T-cell (primary cell): ENCODE measurements at regions not wholly inside any gene's neighbourhood (a gene's known extent, or its start where the extent isn't known, plus 50 kb on each side); places are given as distances from the start of the nearest gene placed in this dataset.
A peak's percentile ranks its signal among the peaks of the same experiment; 100 is the strongest.

ENCODE experiments used
- ATAC-seq, 4 experiments: fragments of 200-7000 bp in 3 of 4; fragments of 150-1000 bp in 1 of 4; cut with Tn5 transposase; replicated peaks in 1 of 4; 1 replicate in 3 of 4; 2 replicates in 1 of 4; pipeline ENCODE4 v1.10.0; 2021; ENCODE audit warnings: moderate library complexity in 3 of 4, mild to moderate bottlenecking in 2 of 4, moderate number of reproducible peaks in 1 of 4
- CTCF ChIA-PET, 2 donors: fragments of 300-600 bp; sonication (Branson Sonifier 250); formaldehyde crosslinking; loops; one replicate each; lab custom pipeline; 2022; ENCODE audit warnings: antibody characterized with exemption in 2 of 2; lab: Charles Lee
- POLR2A ChIA-PET, 2 donors: fragments of 300-600 bp; sonication (Branson Sonifier 250); formaldehyde crosslinking; loops; one replicate each; lab custom pipeline; 2022; ENCODE audit warnings: antibody characterized with exemption in 2 of 2; lab: Charles Lee
- DNase-seq, 35 experiments: peaks; one replicate each; pipeline versions ENCODE4 v3.0.0 to v3.0.0-alpha.2; 2013 to 2023
- H3K27ac ChIP-seq: one replicate; pipeline ENCODE4 v1.5.1; 2013; ENCODE audit warnings: low read length
- H3K27me3 ChIP-seq, 2 experiments: replicated peaks in 1 of 2; 1 replicate in 1 of 2; 2 replicates in 1 of 2; pipeline versions ENCODE4 v1.6.1 to v1.7.0; 2013; ENCODE audit warnings: low read length in 1 of 2, mixed read lengths in 1 of 2; ENCODE audit not compliant: control insufficient read depth in 2 of 2, insufficient read depth in 2 of 2; ENCODE audit errors: extremely low read depth in 1 of 2
- H3K36me3 ChIP-seq, 2 donors: 1 replicate in 1 of 2; 2 replicates in 1 of 2; pipeline versions ENCODE4 v1.6.1 to v1.7.0; 2013; ENCODE audit warnings: low read length in 1 of 2; ENCODE audit not compliant: control insufficient read depth in 2 of 2, insufficient read depth in 1 of 2; ENCODE audit errors: extremely low read depth in 1 of 2
- H3K4me1 ChIP-seq, 2 experiments: 1 replicate in 1 of 2; 2 replicates in 1 of 2; pipeline versions ENCODE4 v1.6.1 to v1.7.0; 2013; ENCODE audit warnings: low read length in 2 of 2, mixed read lengths in 1 of 2; ENCODE audit not compliant: insufficient read depth in 2 of 2, control insufficient read depth in 1 of 2; ENCODE audit errors: extremely low read depth in 1 of 2
- H3K4me3 ChIP-seq, 2 donors: 1 replicate in 1 of 2; 2 replicates in 1 of 2; pipeline versions ENCODE4 v1.5.1 to v1.7.0; 2013; ENCODE audit warnings: mild to moderate bottlenecking in 2 of 2, low read length in 1 of 2, moderate library complexity in 1 of 2; ENCODE audit not compliant: control insufficient read depth in 1 of 2; ENCODE audit errors: extremely low read depth in 1 of 2
- H3K9me3 ChIP-seq: 2 replicates; pipeline ENCODE4 v1.7.0; 2013
- H3K27ac Mint-ChIP-seq, 2 donors: one replicate each; pipeline ENCODE4 v1.8.0; 2020 to 2021; ENCODE audit warnings: mild to moderate bottlenecking in 2 of 2, mixed read lengths in 2 of 2
- H3K27me3 Mint-ChIP-seq, 2 donors: one replicate each; pipeline ENCODE4 v1.8.0; 2021 to 2022; ENCODE audit warnings: mixed read lengths in 2 of 2
- H3K36me3 Mint-ChIP-seq: one replicate; pipeline ENCODE4 v1.8.0; 2021; ENCODE audit warnings: mixed read lengths
- H3K4me1 Mint-ChIP-seq, 3 donors: one replicate each; pipeline ENCODE4 v1.8.0; 2020 to 2022; ENCODE audit warnings: mixed read lengths in 3 of 3, mild to moderate bottlenecking in 1 of 3
- H3K4me3 Mint-ChIP-seq, 3 donors: one replicate each; pipeline ENCODE4 v1.8.0; 2020 to 2022; ENCODE audit warnings: mild to moderate bottlenecking in 3 of 3, mixed read lengths in 3 of 3, moderate library complexity in 3 of 3
- H3K9me3 Mint-ChIP-seq, 3 donors: one replicate each; pipeline ENCODE4 v1.8.0; 2020 to 2022; ENCODE audit warnings: mixed read lengths in 3 of 3
- WGBS: methylation state at CpG from one replicate; pipeline ENCODE4 v1.1.5; 2013; ENCODE audit warnings: missing lambda C conversion rate; ENCODE audit not compliant: insufficient coverage; 5-methylcytosine and 5-hydroxymethylcytosine counted together

DNA sequence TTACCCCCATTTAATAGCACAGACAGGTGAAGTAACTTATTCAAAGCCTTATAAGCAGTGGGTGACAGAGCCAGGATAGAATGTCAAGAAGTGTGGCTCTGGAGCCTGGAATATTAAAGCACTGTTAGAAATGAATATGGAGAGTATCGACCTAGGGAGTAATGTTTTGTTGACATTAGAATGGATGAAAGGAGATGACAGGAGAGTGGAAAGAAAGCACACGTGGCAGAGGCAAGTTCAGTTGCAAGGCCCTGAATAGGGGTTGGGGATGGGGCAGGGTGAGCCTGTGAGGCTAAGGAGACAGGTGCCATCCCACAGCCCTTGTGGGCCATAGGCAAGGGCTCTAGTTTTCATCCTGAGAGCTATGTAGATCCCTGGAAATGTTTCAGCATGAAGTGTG is 125.5 kb upstream of the PLXNA2 start:
- H3K4me1 Mint-ChIP-seq = no peaks in the 10 kb centered on the region

DNA sequence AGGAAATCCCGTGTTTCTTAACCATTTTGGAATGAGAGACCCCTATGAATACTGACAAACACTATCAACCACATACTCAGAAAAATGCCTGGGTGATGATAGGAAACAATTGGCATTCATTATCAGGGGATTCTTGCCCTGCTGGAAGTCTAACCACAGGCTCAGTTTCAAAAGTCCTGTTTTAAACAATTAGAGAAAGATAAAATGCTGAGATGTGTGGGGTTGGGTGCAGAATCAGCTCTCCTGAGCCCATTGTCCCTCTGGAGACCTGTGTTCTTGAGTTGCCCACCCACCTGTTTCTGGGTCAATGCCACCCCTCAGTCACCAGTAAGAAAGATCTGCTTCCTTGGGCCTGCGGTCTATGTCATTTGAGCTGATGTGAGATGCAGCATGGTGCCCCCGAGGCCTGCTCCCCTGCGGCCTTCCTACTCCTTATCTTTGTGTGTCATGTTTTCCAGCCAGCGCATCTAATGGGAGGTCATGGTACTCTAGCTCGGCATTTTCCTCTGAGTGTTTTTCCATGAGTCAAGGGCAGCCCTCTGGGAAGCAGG is 130.3 kb upstream of the PLXNA2 start:
- no peak for ATAC-seq
- no peaks in the 10 kb centered on the region for H3K36me3 ChIP-seq
- Mint-ChIP-seq H3K4me1 (no peaks in the 10 kb centered on the region), H3K27ac (peak overlapping the region in 1 of 2 donors; percentile 36), H3K36me3 (no peaks in the 10 kb centered on the region), H3K9me3 (no peaks in the 10 kb centered on the region), H3K4me3 (no peak overlapping the region), H3K27me3 (peaks cover 10 to 16% of the 10 kb centered on the region in 2 donors)
- DNase-seq = no peak
- no peaks in the 10 kb centered on the region for H3K4me1 ChIP-seq
- no peak overlapping the region for H3K4me3 ChIP-seq
- no peaks in the 10 kb centered on the region for H3K9me3 ChIP-seq
- H3K27me3 ChIP-seq = peaks cover 0 to 9% of the 10 kb centered on the region in 2 experiments
- WGBS = 87% methylated on average over 3 of the region's 6 CpGs
- H3K27ac ChIP-seq = no peak overlapping the region
- ChIA-PET CTCF (no interaction called here), POLR2A (no interaction called here)

More for the DNA sequence above, 125.5 kb upstream of the PLXNA2 start:
- Mint-ChIP-seq H3K9me3 (no peaks in the 10 kb centered on the region), H3K36me3 (no peaks in the 10 kb centered on the region), H3K27ac (no peak overlapping the region), H3K27me3 (peaks cover 9% of the 10 kb centered on the region in 2 donors), H3K4me3 (no peak overlapping the region)
- no peaks in the 10 kb centered on the region for H3K4me1 ChIP-seq
- H3K36me3 ChIP-seq = no peaks in the 10 kb centered on the region
- H3K4me3 ChIP-seq = no peak overlapping the region
- H3K27me3 ChIP-seq = peaks cover 0 to 6% of the 10 kb centered on the region in 2 experiments
- 72% methylated on average over 2 of the region's 2 CpGs for WGBS
- H3K27ac ChIP-seq = no peak overlapping the region
- CTCF ChIA-PET = no interaction called here
- ATAC-seq (no peak), DNase-seq (no peak)
- POLR2A ChIA-PET = no interaction called here
- no peaks in the 10 kb centered on the region for H3K9me3 ChIP-seq

DNA sequence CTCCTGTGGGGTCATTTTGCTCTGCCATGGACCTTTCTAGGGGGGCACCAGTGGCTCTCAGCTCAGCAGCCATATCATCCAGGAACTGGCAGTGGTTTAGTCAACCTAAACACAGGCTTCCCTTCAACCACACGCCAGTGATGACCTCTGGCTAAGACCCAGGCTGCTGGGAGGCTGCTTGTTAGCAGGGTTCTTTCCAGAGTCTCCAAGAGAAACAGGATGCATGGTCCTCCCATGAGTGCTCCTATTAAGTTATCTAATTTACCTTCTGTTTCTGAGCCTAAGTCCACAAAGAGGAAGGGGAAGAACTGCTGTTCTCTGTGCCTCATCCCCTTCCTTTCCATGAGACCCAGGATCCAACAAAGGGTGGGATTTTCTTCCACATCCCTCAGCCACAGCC is 137.3 kb upstream of the PLXNA2 start:
- WGBS = no CpG with 5 or more reads among the region's 1 CpG
- Histone ChIP-seq H3K4me1 (no peaks in the 10 kb centered on the region), H3K27ac (no peak overlapping the region), H3K4me3 (no peak overlapping the region), H3K27me3 (peaks cover 0 to 3% of the 10 kb centered on the region in 2 experiments), H3K9me3 (no peaks in the 10 kb centered on the region), H3K36me3 (no peaks in the 10 kb centered on the region)
- Mint-ChIP-seq H3K4me1 (no peaks in the 10 kb centered on the region), H3K9me3 (no peaks in the 10 kb centered on the region), H3K4me3 (no peak overlapping the region), H3K27ac (no peak overlapping the region), H3K36me3 (no peaks in the 10 kb centered on the region), H3K27me3 (peaks cover 4 to 15% of the 10 kb centered on the region in 2 donors)
- DNase-seq = no peak
- ATAC-seq = no peak
- CTCF ChIA-PET = no interaction called here
- POLR2A ChIA-PET = no interaction called here

DNA sequence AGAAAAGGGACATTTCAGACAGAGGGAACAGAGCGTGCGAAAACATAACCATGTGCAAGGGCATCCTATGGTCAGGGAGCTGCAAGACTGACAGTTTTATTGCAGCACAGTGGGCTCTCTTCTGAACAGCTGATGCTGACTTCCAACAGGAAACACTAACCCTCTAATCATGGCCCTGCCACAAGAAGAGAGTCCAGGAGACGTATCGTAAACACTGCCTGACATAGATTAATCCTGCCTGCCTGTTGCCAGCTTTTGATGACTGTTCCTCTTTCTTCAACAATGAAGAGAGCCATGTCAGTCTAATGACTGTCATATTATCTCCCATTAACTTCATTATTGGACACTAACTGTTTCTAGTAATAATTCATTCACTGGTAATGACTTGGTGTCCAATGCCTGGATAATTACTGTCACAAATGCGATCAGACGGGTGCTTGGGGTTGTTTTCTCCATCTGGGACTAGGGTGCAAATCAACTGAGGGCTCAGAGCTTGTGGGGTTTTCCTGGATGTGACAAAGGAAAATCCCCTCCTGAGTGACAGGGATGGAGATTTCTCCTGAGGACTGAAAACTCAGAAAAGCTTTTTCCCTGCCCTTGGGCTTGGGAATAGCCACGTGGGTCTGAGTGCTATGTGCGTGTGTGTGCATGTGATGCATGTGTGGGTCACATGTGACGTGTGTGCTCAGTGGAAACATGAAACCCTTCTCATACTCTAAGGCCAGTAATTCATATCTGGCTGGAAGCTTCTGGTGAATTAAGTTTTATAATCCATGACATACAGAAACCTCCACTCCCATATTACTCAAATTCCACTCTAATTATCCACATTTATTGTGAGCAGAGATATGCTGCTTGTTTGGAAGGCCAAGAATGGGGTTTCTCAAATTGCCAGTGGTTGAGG is 144.0 kb upstream of the PLXNA2 start:
- DNase-seq = no peak
- H3K36me3 Mint-ChIP-seq = no peaks in the 10 kb centered on the region
- H3K36me3 ChIP-seq = no peaks in the 10 kb centered on the region
- POLR2A ChIA-PET = no interaction called here
- H3K9me3 Mint-ChIP-seq = no peaks in the 10 kb centered on the region
- H3K4me1 ChIP-seq = no peaks in the 10 kb centered on the region
- no peak for ATAC-seq
- no peaks in the 10 kb centered on the region for H3K9me3 ChIP-seq
- peaks cover 2 to 30% of the 10 kb centered on the region in 2 donors for H3K27me3 Mint-ChIP-seq
- no peak overlapping the region for H3K27ac ChIP-seq
- H3K4me3 ChIP-seq = no peak overlapping the region
- H3K4me3 Mint-ChIP-seq = no peak overlapping the region
- H3K27ac Mint-ChIP-seq = no peak overlapping the region
- WGBS = 43% methylated on average over 4 of the region's 9 CpGs
- CTCF ChIA-PET = no interaction called here
- H3K27me3 ChIP-seq = peaks cover 0 to 3% of the 10 kb centered on the region in 2 experiments
- no peaks in the 10 kb centered on the region for H3K4me1 Mint-ChIP-seq

DNA sequence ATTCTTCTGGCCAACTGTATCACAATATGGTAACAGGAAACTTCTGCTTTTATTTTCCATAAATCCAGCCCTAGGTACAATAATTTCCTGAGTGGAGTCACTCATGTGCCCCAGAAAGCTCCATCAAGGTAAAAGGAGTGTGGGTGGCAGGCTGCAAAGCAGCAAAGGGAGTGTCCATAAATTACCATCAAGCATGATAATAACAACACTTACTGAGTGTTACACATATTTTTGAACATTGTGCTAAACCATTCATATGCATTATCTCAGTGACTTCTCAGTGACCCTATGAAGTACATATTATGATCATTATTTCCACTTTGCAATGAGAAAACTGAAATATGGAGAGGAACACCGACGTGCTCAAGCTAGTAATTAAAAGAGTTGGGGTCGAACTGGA is 149.2 kb upstream of the PLXNA2 start:
- no peak overlapping the region for H3K27ac ChIP-seq
- no peak for ATAC-seq
- Mint-ChIP-seq H3K9me3 (peaks cover 0 to 4% (median 0%) of the 10 kb centered on the region in 3 donors), H3K27me3 (peaks cover 4 to 38% of the 10 kb centered on the region in 2 donors), H3K4me1 (no peaks in the 10 kb centered on the region), H3K36me3 (no peaks in the 10 kb centered on the region), H3K27ac (no peak overlapping the region), H3K4me3 (no peak overlapping the region)
- no peak overlapping the region for H3K4me3 ChIP-seq
- H3K27me3 ChIP-seq = peaks cover 0 to 3% of the 10 kb centered on the region in 2 experiments
- CTCF ChIA-PET = no interaction called here
- H3K36me3 ChIP-seq = no peaks in the 10 kb centered on the region
- H3K4me1 ChIP-seq = no peaks in the 10 kb centered on the region
- WGBS = 88% methylated on average over 1 of the region's 3 CpGs
- POLR2A ChIA-PET = no interaction called here
- no peaks in the 10 kb centered on the region for H3K9me3 ChIP-seq
- no peak for DNase-seq

DNA sequence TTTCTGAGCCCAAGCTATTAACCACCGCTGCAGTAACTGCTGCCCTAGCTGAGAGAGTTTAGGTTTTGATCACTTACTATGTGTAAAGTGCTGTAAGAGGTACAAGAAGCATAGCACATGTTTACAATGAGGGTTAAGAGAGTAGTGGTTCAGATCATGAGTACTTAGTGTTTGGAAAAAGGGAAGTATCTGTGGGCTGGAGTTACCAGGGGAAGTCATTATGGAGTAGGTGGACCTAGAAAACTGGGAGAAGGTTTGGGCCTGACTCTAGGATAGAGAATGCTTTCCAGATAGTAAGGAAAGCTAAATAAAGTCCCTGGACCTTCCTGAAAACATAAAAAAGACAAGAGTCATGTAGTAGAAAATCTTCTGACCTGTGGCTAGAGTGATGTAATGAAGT is 149.6 kb upstream of the PLXNA2 start:
- Histone ChIP-seq H3K4me3 (no peak overlapping the region), H3K4me1 (no peaks in the 10 kb centered on the region), H3K9me3 (no peaks in the 10 kb centered on the region), H3K27ac (no peak overlapping the region), H3K36me3 (no peaks in the 10 kb centered on the region), H3K27me3 (peaks cover 0 to 3% of the 10 kb centered on the region in 2 experiments)
- WGBS = 88% methylated on average over 1 of the region's 1 CpG
- ChIA-PET CTCF (no interaction called here), POLR2A (no interaction called here)
- ATAC-seq (no peak), DNase-seq (no peak)
- H3K4me1 Mint-ChIP-seq = no peaks in the 10 kb centered on the region
- H3K4me3 Mint-ChIP-seq = no peak overlapping the region
- H3K27me3 Mint-ChIP-seq = peaks cover 4 to 38% of the 10 kb centered on the region in 2 donors
- no peak overlapping the region for H3K27ac Mint-ChIP-seq
- H3K9me3 Mint-ChIP-seq = peaks cover 0 to 4% (median 0%) of the 10 kb centered on the region in 3 donors
- no peaks in the 10 kb centered on the region for H3K36me3 Mint-ChIP-seq
